Testis (tissue), 2 donors: ENCODE measurements at regions not wholly inside any gene's neighbourhood (a gene's known extent, or its start where the extent isn't known, plus 50 kb on each side); places are given as distances from the start of the nearest gene placed in this dataset.

ENCODE experiments used
- CTCF ChIP-seq, 3 experiments: fragments of 450-650 bp in 2 of 3; fragments of 200-600 bp in 1 of 3; sonication (generic) in 1 of 3; IDR thresholded peaks; one replicate each; pipeline ENCODE4 v1.5.1; 2016 to 2019; ENCODE audit warnings: antibody characterized with exemption in 3 of 3, mild to moderate bottlenecking in 2 of 3, moderate library complexity in 1 of 3
- POLR2A ChIP-seq: fragments of 450-650 bp; IDR thresholded peaks from one replicate; pipeline ENCODE4 v1.6.1; 2017; ENCODE audit warnings: antibody characterized with exemption, mild to moderate bottlenecking, moderate library complexity

GRCh38 chr6:56766139-56766805, 123.6 kb upstream of the DST start:
- TF ChIP-seq CTCF (IDR thresholded peaks at IDR 0.05) = no peak
- no peak for TF ChIP-seq POLR2A
